GM19372 (cell line): ENCODE measurements at regions not wholly inside any gene's neighbourhood (a gene's known extent, or its start where the extent isn't known, plus 50 kb on each side); places are given as distances from the start of the nearest gene placed in this dataset.
"Not testable (repeated sequence)": the region's sequence is repeated elsewhere in the genome, so short reads cannot be mapped to it uniquely, and the experiment has no call there.

Experiments
- ATAC-seq: cut with Tn5 transposase; IDR thresholded peaks from one replicate; pipeline ENCODE4 v1.9.1; 2021; ENCODE audit warnings: mild to moderate bottlenecking, low read depth, moderate library complexity; ENCODE audit not compliant: unreplicated experiment

DNA sequence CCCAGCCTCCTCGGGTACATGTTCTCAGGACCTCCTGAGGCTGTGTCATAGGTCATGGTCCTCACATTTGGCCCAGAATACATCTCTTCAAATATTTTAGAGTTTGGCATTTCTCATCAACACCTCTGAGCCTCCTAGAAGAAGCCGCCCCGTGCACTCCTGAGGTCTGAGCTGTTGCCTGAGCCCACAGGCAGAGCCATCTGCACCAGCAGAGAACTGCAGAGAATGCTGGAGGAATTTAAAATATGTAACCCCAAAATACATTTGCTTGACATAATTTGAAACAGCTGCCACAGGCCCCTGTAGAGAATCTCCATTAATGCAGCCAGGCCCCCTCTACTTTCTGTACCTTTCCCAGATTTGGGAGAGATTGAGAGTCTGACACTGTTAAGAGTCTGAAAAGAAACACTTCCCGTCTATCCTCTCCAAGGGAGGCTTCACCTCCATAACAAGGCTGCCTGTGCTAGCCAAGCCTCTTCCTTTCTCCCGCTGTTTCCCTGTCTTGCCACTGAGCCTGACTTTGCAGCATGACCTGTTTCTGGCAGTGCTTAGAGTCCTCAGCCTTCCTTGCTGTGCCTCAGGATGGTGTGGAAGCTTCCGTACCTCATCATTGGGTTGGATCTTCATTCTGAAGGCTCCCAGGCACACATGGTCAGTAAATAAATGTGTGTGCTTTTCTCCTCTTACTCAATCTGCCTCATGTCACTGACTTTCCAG is 95.4 kb upstream of the SFSWAP start:
- ATAC-seq: no peak

DNA sequence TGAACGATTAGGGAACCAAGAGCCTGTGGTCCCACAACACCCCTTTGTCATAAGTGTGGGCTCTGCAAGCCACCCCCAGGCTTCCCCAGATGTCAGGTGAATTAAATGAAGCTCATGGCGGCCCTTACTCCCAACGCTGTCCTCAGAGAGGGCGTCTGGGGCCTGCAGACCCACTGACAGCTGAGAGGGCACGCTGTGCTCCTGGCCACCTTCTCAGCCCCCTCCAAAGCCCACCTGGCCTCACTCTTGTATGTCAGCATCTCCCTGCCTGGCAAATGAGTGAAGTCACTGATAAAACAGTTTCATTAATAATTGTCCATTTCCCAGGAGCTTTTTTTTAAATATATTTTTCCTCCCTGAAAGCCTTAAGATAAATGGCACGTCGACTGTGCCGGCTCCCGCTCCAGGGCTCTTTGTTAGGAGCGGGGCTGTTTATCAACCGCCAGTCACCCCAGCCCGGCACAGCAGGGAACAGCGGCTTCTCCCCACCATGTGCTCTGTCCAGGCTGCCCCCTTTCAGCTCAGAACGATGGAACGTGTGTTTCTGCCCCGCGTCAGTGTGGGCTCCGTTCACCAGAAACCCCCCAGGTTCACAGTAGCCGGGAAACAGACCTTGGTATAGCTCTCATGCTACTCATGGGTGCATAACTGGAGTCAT is 94.7 kb upstream of the SFSWAP start:
- ATAC-seq: no peak

DNA sequence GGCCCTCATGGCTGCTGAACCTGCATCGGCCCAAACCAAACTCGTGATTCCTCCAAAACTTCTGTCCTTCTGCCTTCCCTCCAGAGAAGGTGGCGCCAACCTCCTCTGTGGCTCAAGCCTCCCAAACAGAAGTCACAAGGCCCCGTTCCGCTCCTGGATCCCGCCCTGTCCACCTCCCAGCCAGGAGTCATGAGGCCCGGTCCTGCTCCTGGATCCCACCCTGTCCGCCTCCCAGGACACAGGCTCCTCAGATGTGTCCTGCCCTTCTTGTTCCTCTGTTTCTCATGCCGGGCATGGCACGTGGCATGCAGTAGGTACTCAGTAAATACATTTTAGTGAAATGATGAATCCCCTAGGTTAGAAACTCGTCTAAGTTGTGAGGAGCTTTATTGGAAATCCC is 94.2 kb upstream of the SFSWAP start:
- ATAC-seq: no peak

DNA sequence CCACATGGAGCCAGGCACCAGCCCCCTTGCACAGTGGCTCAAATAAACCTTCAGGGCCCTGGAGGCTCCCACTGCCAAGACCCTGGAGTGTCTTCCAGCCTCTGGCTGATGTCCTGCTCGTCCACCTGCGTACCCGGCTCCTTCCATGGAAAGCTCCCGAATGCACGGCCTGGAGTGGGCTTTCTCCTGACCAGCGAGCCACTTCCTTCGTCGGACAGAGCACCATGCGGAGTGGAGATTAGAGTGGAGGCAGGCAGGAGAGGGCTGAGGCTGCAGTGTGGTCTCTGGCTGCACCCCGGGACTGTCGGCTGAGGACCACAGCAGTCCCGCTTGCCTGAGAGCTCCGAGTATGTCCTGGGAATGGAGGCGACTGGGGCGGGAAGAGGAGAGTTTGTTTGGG is 93.7 kb upstream of the SFSWAP start:
- ATAC-seq: no peak

- no peak for ATAC-seq
Measured at GRCh38 chr12:131617596-131618302, 93.1 kb upstream of the SFSWAP start.

- ATAC-seq: no peak
Measured at GRCh38 chr12:131618303-131618658, 92.6 kb upstream of the SFSWAP start.

GRCh38 chr12:131618701-131619100 is 92.2 kb upstream of the SFSWAP start:
- ATAC-seq: no peak

- ATAC-seq: no peak
Measured at GRCh38 chr12:131619106-131619642, 91.7 kb upstream of the SFSWAP start.

- ATAC-seq: no peak
Measured at GRCh38 chr12:131619736-131620506, 91.0 kb upstream of the SFSWAP start.

DNA sequence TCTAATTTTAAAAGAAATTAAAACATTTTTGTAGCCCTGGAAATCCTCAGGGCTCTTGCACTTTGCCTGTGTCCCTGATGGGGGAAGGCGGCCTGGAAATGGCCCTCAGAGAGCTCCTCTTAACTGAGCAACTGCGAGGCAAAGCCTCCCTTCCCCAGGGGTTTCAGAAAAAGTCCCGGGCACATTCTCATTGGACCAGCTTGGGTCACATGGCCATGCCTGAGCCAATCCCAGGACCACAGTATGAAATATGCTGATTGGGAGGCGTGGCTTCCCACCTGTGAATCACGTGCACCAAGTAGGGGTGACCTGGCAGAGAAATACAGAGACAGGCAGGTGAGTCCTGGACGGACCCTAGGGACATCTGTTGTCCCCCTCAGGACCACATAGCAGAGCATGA is 90.4 kb upstream of the SFSWAP start:
- ATAC-seq: no peak

DNA sequence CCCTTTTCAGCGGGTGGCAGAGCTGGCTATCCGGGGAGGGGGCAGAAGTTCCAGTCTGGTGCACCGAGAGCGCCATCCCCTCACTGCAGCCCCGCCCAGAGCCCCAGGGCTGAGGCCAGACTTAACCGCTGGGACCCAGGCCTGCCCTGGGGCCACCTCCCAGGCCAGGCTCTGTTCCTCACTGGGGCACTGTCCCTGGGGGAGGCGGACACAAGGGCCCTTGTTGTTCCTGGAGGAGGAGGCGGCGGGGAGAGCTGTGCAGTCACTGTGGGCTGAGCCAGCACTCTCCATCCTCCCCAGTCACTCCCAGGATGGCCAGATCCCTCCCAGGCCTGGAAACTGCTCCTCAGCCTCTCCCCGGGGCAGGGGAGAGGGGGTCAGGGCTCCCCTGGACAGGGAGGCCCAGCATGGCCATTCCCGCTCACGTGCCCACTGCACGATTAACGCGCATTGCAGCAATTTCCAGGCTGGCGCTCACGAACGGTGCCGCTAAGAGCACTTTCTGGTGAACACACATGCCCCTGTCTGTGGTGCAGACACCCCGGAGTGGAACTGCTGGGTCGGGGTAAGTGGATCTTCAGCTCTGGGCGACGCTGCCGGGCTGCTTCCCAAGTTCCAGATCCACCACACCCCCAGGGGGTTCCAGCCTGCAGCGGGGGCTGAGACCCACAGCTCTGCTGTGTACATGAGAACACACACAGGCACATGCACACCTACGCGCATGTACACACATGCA is 89.8 kb upstream of the SFSWAP start:
- no peak for ATAC-seq

DNA sequence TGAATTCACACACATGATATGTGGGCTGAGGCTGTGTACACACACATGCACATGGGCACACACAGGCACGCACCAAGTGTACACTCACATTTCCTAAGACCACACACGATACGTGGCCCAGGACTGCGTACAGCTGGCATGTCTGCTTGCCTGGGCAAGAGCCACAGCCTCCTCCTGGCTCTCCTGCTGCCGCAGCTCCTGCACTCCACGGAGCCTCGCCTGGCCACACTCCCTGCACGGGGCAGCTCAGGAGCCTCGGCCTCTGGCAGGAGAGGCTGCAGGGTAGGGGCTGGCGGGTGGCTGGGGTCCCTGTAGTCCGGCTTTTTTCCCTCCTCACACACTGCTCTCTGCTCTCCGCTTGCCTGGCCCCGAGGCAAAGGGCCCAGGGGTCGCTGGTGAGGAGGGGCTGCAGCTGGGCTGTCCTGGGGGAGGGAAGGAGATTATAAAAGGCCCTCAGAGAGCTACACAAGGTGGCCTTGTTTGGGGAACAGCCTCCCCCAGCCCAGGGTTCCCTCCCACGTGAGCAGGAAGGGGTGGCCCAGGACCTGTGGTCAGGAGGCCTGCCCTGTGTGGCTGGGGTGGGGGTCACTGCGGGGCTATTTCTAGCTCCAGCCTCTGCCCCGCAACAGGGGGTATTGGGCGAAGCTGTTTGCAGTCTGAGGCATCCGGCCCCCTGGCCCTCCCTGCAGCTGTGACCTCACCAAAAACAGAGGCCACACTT is 89.0 kb upstream of the SFSWAP start:
- no peak for ATAC-seq

DNA sequence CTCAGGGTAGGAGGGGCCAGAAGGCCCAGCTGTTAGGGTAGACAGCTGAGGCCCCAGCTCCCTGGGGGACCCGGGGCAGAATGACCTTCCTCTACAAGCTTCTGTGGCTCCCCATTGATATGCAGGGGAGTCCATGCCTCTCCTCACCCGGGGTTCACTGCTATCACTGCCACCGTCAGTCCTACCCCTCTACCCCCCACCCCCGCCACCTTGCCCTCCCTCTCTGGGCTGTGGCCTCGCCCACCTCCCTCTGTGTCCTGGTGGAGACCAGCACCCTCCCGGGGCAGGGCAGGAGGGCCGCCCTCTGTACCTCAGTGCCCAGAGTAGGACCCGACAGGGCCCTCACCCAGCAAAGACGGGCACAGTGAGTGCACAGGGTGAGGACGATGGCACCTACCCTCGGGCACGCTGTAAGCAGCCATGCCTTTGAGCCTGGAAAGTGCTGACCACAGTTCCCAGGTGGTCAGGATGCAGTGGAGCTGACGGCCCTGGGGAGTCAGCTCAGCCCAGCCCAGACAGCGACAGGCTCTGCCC is 88.4 kb upstream of the SFSWAP start:
- no peak for ATAC-seq

DNA sequence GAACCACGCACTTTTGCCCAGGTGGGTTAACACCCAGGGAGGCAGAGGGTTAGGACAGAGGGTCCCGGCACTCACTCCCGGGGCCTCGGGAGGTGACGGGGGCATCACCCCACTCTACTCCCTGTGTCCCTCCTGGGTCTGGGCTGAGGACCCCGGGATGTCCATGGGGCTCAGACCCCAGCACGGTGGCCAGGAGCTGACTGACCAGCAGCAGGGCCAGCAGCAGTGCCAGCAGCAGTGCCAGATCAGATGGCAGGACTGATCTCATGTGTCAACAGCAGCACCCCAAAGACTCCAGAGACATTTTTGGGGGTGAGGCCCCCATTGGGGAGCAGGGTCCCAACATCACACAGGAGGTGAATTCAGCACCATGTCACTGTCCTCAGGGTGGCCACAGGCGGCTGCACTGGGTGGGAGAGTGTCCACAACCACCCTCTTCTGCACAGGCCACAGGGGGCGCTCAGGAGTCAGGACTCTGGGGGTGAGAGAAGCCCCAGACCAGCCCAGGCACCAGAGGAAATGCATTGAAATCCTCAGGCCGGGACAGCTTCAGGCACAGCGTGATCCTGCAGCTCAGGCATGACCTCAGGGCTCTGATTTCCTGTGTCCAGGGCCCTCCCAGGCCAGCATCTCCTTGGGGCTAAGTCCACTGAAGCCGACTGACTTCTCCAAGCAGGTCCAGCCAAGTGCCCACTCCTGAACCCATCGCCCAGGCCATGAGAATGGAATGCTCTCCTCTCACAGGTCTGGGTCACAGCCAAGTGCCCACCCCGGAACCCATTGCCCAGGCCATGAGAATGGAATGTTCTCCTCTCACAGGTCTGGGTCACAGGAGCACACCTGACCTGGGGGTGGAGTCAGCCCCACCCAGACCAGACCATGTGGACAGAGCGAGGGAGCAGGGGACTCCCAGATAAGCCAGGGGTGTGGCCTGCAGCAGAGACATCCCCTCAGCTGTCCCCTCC is 87.2 kb upstream of the SFSWAP start:
- ATAC-seq: not testable (repeated sequence)

DNA sequence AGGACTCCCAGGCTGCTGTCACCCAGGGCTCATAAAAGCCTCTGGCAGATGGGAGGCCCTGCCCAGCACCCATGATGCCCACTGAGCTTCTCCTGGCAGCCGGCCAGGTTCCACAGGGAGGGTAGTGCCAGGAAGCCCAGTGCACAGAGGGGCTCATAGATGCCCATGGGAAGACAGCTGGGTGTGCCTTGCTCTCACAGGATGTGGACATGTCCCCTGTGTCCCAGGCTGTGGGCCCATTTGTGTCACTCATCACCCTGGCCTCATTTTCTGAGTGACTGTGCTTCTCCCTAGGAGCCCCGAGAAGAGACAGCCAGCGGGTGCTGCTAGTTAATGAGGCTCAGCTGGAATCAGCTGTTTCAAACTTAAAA is 86.5 kb upstream of the SFSWAP start:
- not testable (repeated sequence) for ATAC-seq

DNA sequence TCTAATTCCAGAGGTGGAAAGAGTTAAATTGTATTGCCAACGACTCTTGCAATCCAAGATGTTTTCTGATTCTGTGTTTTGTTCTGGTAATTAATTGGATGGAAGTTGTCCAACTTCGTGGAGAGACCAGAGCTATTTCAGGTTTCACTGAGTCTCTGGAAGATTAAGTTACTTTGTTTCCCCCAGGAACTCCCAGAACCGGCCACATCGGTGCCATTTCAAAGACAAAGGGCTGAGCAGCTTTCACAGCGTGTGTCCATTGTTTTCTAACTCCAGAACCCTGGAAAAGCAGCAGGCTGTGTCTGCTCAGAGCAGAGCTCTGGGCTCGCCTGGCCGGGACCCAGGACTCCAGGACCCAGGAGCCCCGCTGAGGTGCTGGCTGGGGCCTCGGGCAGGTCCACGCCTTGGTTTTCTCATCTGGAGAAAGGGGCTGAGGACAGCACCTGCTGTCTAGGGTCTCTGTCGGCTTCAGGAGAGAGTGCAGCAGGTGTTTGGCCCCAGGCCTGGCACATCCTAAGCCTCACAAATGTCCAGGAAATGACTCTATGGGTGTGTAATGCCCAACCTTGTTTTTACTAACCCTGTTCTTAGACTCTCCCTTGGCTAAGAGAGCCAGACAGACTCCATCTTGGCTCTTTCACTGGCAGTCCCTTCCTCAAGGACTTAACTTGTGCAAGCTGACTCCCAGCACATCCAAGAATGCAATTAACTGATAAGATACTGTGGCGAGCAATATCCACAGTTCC is 86.0 kb upstream of the SFSWAP start:
- not testable (repeated sequence) for ATAC-seq

DNA sequence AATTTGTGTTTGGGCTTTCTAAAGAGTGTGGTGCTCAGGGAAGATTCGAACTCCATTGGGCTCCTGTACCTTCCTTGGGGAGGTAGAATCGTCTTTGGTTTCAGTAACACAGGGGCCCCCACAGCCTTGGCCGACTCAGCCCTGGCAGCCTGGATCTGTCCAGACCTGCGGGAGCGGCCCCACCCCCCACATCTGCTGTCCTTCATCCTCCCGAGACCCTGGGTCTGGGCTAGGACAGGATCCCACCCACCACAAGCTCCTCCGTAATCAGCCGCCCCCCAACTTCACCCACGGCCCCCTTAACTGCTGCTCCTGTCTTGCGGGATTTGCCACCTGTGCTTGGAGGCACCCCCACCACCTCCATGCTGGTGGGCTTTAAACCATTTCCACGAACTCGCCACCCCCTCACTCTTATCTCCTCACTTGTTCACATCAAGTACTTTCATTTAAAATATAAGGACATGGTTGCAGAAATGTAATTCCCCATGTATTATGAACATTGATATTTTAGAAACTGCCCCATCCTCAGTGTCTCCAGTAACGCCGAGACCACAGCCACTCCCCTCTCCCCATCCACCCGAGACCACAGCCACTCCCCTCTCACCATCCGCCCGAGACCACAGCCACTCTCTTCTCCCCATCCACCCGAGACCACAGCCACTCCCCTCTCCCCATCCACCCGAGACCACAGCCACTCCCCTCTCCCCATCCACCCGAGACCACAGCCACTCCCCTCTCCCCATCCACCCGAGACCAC is 84.7 kb upstream of the SFSWAP start:
- ATAC-seq: not testable (repeated sequence)
